Breast epithelium (tissue), 3 donors: ENCODE measurements at regions not wholly inside any gene's neighbourhood (a gene's known extent, or its start where the extent isn't known, plus 50 kb on each side); places are given as distances from the start of the nearest gene placed in this dataset.

Experiments
- POLR2AphosphoS5 ChIP-seq, 3 donors: sonication (generic); formaldehyde crosslinking; IDR thresholded peaks; one replicate each; pipeline ENCODE4 v1.6.1; 2017; ENCODE audit warnings: antibody characterized with exemption in 3 of 3
- TF ChIP-seq, protein P1 (sequence below), 3 donors: fragments of 450-650 bp; IDR thresholded peaks; one replicate each; pipeline ENCODE4 v1.5.1; 2016 to 2017; ENCODE audit warnings: antibody characterized with exemption in 3 of 3, mild to moderate bottlenecking in 3 of 3, moderate library complexity in 3 of 3

DNA sequence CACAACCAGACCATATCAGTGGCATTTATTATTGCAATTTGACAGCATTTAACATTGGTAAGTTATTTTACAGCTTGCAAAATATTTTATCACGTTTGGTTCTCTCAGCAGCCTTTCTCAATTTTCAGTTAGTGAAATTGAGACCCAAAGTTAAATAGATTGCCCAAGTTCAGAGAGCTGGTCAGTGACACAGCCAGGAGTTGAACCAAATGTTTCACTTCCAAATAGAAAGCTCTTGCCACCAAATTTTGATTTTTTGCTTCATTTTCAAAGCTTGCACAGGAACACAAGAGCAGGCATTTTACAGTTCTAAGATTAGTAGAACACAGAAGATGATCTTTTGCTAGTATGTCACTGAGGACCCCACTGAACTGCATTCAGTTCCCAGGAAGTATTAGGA lies 271.5 kb upstream of the C9orf72 start:
- no peak for TF ChIP-seq POLR2AphosphoS5 (IDR thresholded peaks at IDR 0.05)
- TF ChIP-seq, protein P1, sequence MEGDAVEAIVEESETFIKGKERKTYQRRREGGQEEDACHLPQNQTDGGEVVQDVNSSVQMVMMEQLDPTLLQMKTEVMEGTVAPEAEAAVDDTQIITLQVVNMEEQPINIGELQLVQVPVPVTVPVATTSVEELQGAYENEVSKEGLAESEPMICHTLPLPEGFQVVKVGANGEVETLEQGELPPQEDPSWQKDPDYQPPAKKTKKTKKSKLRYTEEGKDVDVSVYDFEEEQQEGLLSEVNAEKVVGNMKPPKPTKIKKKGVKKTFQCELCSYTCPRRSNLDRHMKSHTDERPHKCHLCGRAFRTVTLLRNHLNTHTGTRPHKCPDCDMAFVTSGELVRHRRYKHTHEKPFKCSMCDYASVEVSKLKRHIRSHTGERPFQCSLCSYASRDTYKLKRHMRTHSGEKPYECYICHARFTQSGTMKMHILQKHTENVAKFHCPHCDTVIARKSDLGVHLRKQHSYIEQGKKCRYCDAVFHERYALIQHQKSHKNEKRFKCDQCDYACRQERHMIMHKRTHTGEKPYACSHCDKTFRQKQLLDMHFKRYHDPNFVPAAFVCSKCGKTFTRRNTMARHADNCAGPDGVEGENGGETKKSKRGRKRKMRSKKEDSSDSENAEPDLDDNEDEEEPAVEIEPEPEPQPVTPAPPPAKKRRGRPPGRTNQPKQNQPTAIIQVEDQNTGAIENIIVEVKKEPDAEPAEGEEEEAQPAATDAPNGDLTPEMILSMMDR (IDR thresholded peaks at IDR 0.05), result no peak
